Activated CD4-positive, alpha-beta T cell treated with anti-CD3 and anti-CD28 coated beads, Interleukin-2, amount 10 ng/mL, durations not matched to agents 24 days and 14 days (primary cell): ENCODE measurements at regions not wholly inside any gene's neighbourhood (a gene's known extent, or its start where the extent isn't known, plus 50 kb on each side); places are given as distances from the start of the nearest gene placed in this dataset.
"Not testable (repeated sequence)": the region's sequence is repeated elsewhere in the genome, so short reads cannot be mapped to it uniquely, and the experiment has no call there.

Source experiments
- DNase-seq: peaks from one replicate; pipeline ENCODE4 v3.0.0; 2022
- H3K27ac Mint-ChIP-seq: one replicate; pipeline ENCODE4 v1.8.0; 2022; ENCODE audit warnings: mild to moderate bottlenecking, mixed read lengths
- H3K27me3 Mint-ChIP-seq: one replicate; pipeline ENCODE4 v1.8.0; 2022; ENCODE audit warnings: mixed read lengths
- H3K36me3 Mint-ChIP-seq: one replicate; pipeline ENCODE4 v1.8.0; 2022; ENCODE audit warnings: low read depth, mild to moderate bottlenecking, mixed read lengths
- H3K4me1 Mint-ChIP-seq: one replicate; pipeline ENCODE4 v1.8.0; 2021; ENCODE audit warnings: mixed read lengths
- H3K4me3 Mint-ChIP-seq: one replicate; pipeline ENCODE4 v1.8.0; 2022; ENCODE audit warnings: mild to moderate bottlenecking, moderate library complexity, mixed read lengths
- H3K9me3 Mint-ChIP-seq: one replicate; pipeline ENCODE4 v1.8.0; 2021; ENCODE audit warnings: mixed read lengths
- intact Hi-C: fragments of 100-400 bp; cut with micrococcal nuclease; formaldehyde crosslinking; loops from one replicate; pipeline ENCODE4 v1.15.1; 2023

GRCh38 chr5:74500110-74500917 lies 140.2 kb downstream of the ENC1 start:
- DNase-seq: no peak
- no peaks in the 10 kb centered on the region for H3K36me3 Mint-ChIP-seq
- peaks cover 5% of the 10 kb centered on the region for H3K27me3 Mint-ChIP-seq
- H3K4me3 Mint-ChIP-seq: no peak overlapping the region
- no peak overlapping the region for H3K27ac Mint-ChIP-seq
- intact Hi-C loops: no loop called here
- H3K4me1 Mint-ChIP-seq: no peaks in the 10 kb centered on the region
- H3K9me3 Mint-ChIP-seq: no peaks in the 10 kb centered on the region

GRCh38 chr5:74499256-74500050 lies 141.1 kb downstream of the ENC1 start:
- H3K9me3 Mint-ChIP-seq: no peaks in the 10 kb centered on the region

GRCh38 chr5:74497706-74498105 lies 142.8 kb downstream of the ENC1 start:
- Mint-ChIP-seq H3K27me3 (peaks cover 7% of the 10 kb centered on the region), H3K36me3 (no peaks in the 10 kb centered on the region), H3K4me1 (no peaks in the 10 kb centered on the region), H3K4me3 (no peak overlapping the region), H3K9me3 (no peaks in the 10 kb centered on the region), H3K27ac (no peak overlapping the region)
- intact Hi-C loops: no loop called here
- DNase-seq: no peak

More at GRCh38 chr5:74499256-74500050, 141.1 kb downstream of the ENC1 start:
- Mint-ChIP-seq H3K27ac (no peak overlapping the region), H3K4me1 (no peaks in the 10 kb centered on the region), H3K36me3 (no peaks in the 10 kb centered on the region), H3K4me3 (no peak overlapping the region), H3K27me3 (peaks cover 5% of the 10 kb centered on the region)
- intact Hi-C loops: no loop called here
- DNase-seq: no peak

GRCh38 chr5:74493411-74493810 lies 147.1 kb downstream of the ENC1 start:
- Mint-ChIP-seq H3K4me3 (no peak overlapping the region), H3K4me1 (no peaks in the 10 kb centered on the region), H3K27me3 (peaks cover 8% of the 10 kb centered on the region), H3K36me3 (no peaks in the 10 kb centered on the region), H3K27ac (no peak overlapping the region), H3K9me3 (no peaks in the 10 kb centered on the region)
- no peak for DNase-seq
- intact Hi-C loops: no loop called here

GRCh38 chr5:74492230-74492629 lies 148.3 kb downstream of the ENC1 start:
- no peak for DNase-seq
- Mint-ChIP-seq H3K27ac (no peak overlapping the region), H3K9me3 (no peaks in the 10 kb centered on the region), H3K4me1 (no peaks in the 10 kb centered on the region), H3K4me3 (no peak overlapping the region), H3K36me3 (no peaks in the 10 kb centered on the region), H3K27me3 (peaks cover 8% of the 10 kb centered on the region)
- intact Hi-C loops: no loop called here

GRCh38 chr5:74491586-74491985 lies 148.9 kb downstream of the ENC1 start:
- H3K4me3 Mint-ChIP-seq: no peak overlapping the region
- no peak for DNase-seq
- no peaks in the 10 kb centered on the region for H3K9me3 Mint-ChIP-seq
- H3K4me1 Mint-ChIP-seq: no peaks in the 10 kb centered on the region
- no peak overlapping the region for H3K27ac Mint-ChIP-seq
- peaks cover 12% of the 10 kb centered on the region for H3K27me3 Mint-ChIP-seq
- H3K36me3 Mint-ChIP-seq: no peaks in the 10 kb centered on the region
- intact Hi-C loops: no loop called here

GRCh38 chr5:74490814-74491213 lies 149.7 kb downstream of the ENC1 start:
- Mint-ChIP-seq H3K4me1 (no peaks in the 10 kb centered on the region), H3K9me3 (no peaks in the 10 kb centered on the region), H3K36me3 (no peaks in the 10 kb centered on the region), H3K27ac (no peak overlapping the region), H3K4me3 (no peak overlapping the region), H3K27me3 (peaks cover 17% of the 10 kb centered on the region)
- intact Hi-C loops: no loop called here
- no peak for DNase-seq

- Mint-ChIP-seq H3K27me3 (peaks cover 10% of the 10 kb centered on the region), H3K27ac (no peak overlapping the region), H3K36me3 (no peaks in the 10 kb centered on the region), H3K4me3 (no peak overlapping the region), H3K4me1 (no peaks in the 10 kb centered on the region), H3K9me3 (no peaks in the 10 kb centered on the region)
- no peak for DNase-seq
- intact Hi-C loops: no loop called here
Observed at GRCh38 chr5:74482990-74483389, 157.5 kb downstream of the ENC1 start.

- Mint-ChIP-seq H3K9me3 (no peaks in the 10 kb centered on the region), H3K27me3 (peaks cover 10% of the 10 kb centered on the region), H3K4me3 (no peak overlapping the region), H3K27ac (no peak overlapping the region), H3K36me3 (no peaks in the 10 kb centered on the region), H3K4me1 (no peaks in the 10 kb centered on the region)
- DNase-seq: no peak
- intact Hi-C loops: no loop called here
Observed at GRCh38 chr5:74482523-74482922, 158.0 kb downstream of the ENC1 start.

GRCh38 chr5:74481357-74481756 lies 159.2 kb downstream of the ENC1 start:
- H3K9me3 Mint-ChIP-seq, H3K27me3 Mint-ChIP-seq, H3K27ac Mint-ChIP-seq, intact Hi-C loops, H3K4me3 Mint-ChIP-seq, H3K4me1 Mint-ChIP-seq, DNase-seq, H3K36me3 Mint-ChIP-seq: not testable (repeated sequence)

GRCh38 chr5:74480201-74480600 lies 160.3 kb downstream of the ENC1 start:
- no peak overlapping the region for H3K27ac Mint-ChIP-seq
- intact Hi-C loops: no loop called here

GRCh38 chr5:74478328-74478727 lies 162.2 kb downstream of the ENC1 start:
- Mint-ChIP-seq H3K36me3 (no peaks in the 10 kb centered on the region), H3K9me3 (no peaks in the 10 kb centered on the region), H3K27ac (no peak overlapping the region), H3K4me1 (no peaks in the 10 kb centered on the region), H3K27me3 (peaks cover 9% of the 10 kb centered on the region), H3K4me3 (no peak overlapping the region)
- no peak for DNase-seq
- intact Hi-C loops: no loop called here

More at GRCh38 chr5:74480201-74480600, 160.3 kb downstream of the ENC1 start:
- Mint-ChIP-seq H3K36me3 (no peaks in the 10 kb centered on the region), H3K4me3 (no peak overlapping the region), H3K4me1 (no peaks in the 10 kb centered on the region), H3K27me3 (peaks cover 8% of the 10 kb centered on the region), H3K9me3 (no peaks in the 10 kb centered on the region)
- no peak for DNase-seq

- Mint-ChIP-seq H3K4me3 (no peak overlapping the region), H3K4me1 (no peaks in the 10 kb centered on the region), H3K27me3 (peaks cover 9% of the 10 kb centered on the region), H3K36me3 (no peaks in the 10 kb centered on the region), H3K27ac (no peak overlapping the region), H3K9me3 (no peaks in the 10 kb centered on the region)
- no peak for DNase-seq
- intact Hi-C loops: no loop called here
Observed at GRCh38 chr5:74477761-74478160, 162.8 kb downstream of the ENC1 start.

GRCh38 chr5:74476819-74477453 lies 163.6 kb downstream of the ENC1 start:
- no peaks in the 10 kb centered on the region for H3K36me3 Mint-ChIP-seq
- peaks cover 9% of the 10 kb centered on the region for H3K27me3 Mint-ChIP-seq
- no peaks in the 10 kb centered on the region for H3K4me1 Mint-ChIP-seq
- H3K27ac Mint-ChIP-seq: no peak overlapping the region
- intact Hi-C loops: no loop called here
- H3K9me3 Mint-ChIP-seq: no peaks in the 10 kb centered on the region
- no peak for DNase-seq
- no peak overlapping the region for H3K4me3 Mint-ChIP-seq
